ENCODE measurements at regions not wholly inside any gene's neighbourhood (a gene's known extent, or its start where the extent isn't known, plus 50 kb on each side); places are given as distances from the start of the nearest gene placed in this dataset.

- H3K4me1 ChIP-seq (ENCODE audit: control insufficient read depth in 1 of 2, insufficient read depth in 2 of 2, low read length in 2 of 2): peaks cover 5 to 19% of the 10 kb centered on the region in 2 experiments; a peak in 3 of 4 replicates
- POLR2A ChIA-PET: no interaction called here
- no peak overlapping the region for H3K27ac ChIP-seq (ENCODE audit: low read depth, low read length)
- RAD21 ChIA-PET (ENCODE audit: low non-redundant PET in 1 of 2, low total read pairs in 2 of 2, uncharacterized antibody in 2 of 2, unreplicated experiment in 2 of 2): no interaction called here
- TF ChIP-seq SIN3A (IDR thresholded peaks at IDR 0.05; ENCODE audit: low read depth) (no peak), YY1 (IDR thresholded peaks at IDR 0.05; ENCODE audit: extremely low read depth, insufficient replicate concordance, low read depth, low read length) (peak; percentile 22), ATF3 (IDR thresholded peaks at IDR 0.05) (no peak), REST (IDR thresholded peaks at IDR 0.05; ENCODE audit: low read depth) (no peak), EGR1 (IDR thresholded peaks at IDR 0.05; ENCODE audit: low read depth) (no peak), TCF7L2 (IDR thresholded peaks at IDR 0.05; ENCODE audit: borderline replicate concordance, extremely low read depth, insufficient read depth, insufficient read length) (no peak), POLR2A (IDR thresholded peaks at IDR 0.05; ENCODE audit: borderline replicate concordance, extremely low read depth, insufficient read depth, insufficient read length) (no peak), SRF (IDR thresholded peaks at IDR 0.05; ENCODE audit: low read depth) (no peak)
- no peaks in the 10 kb centered on the region for H3K9me3 ChIP-seq (ENCODE audit: control insufficient read depth in 1 of 2, insufficient read depth in 1 of 2, low read depth in 1 of 2, low read length in 2 of 2)
- H2AFZ ChIP-seq (ENCODE audit: low read depth, low read length, poor library complexity, severe bottlenecking): no peak overlapping the region
- CTCF ChIA-PET: interaction anchor here (0.6 kb wide), 1 partner anchor 253 kb away, joined by 3 read pairs; no protein-coding TSS in a partner anchor
- ATAC-seq (no peak), DNase-seq (ENCODE audit: low read depth, low spot score) (no peak)
- no peaks in the 10 kb centered on the region for H3K36me3 ChIP-seq (ENCODE audit: control insufficient read depth in 1 of 2, insufficient read depth in 2 of 2, low read length in 2 of 2)
- no peak overlapping the region for H3K4me2 ChIP-seq (ENCODE audit: low read length)
- H3K4me3 ChIP-seq (replicated peaks in 1 of 2; ENCODE audit: low read depth in 1 of 2, low read length in 2 of 2): no peak overlapping the region
- no peaks in the 10 kb centered on the region for H4K20me1 ChIP-seq (ENCODE audit: insufficient read depth)
- H3K9me2 ChIP-seq (ENCODE audit: insufficient read depth): no peaks in the 10 kb centered on the region
- no peaks in the 10 kb centered on the region for H3K27me3 ChIP-seq (ENCODE audit: insufficient read depth, low read length)
- no peaks in the 10 kb centered on the region for H3K79me2 ChIP-seq (ENCODE audit: insufficient read depth, low read length)
- H3K9ac ChIP-seq (ENCODE audit: low read length): no peak overlapping the region
- no TSS peak for BruUV-seq (replicated peaks)
- intact Hi-C loops (cut with micrococcal nuclease): no loop called here
Observed at GRCh38 chr6:10314163-10314955, 100.5 kb downstream of the TFAP2A start.
